SK-N-SH treated with all-trans-retinoic acid at 6 μM for 48 hours (cell line): ENCODE measurements at regions not wholly inside any gene's neighbourhood (a gene's known extent, or its start where the extent isn't known, plus 50 kb on each side); places are given as distances from the start of the nearest gene placed in this dataset.

Experiments used
- ATAC-seq: fragments of 200-7000 bp; cut with Tn5 transposase; 3 replicates; pipeline ENCODE4 v1.9.1; 2020; ENCODE audit warnings: mild to moderate bottlenecking, moderate library complexity
- ARNTL ChIP-seq: fragments of 450-650 bp; formaldehyde crosslinking; IDR thresholded peaks from 2 replicates; pipeline ENCODE4 v1.5.0; 2020; ENCODE audit warnings: low read depth, mild to moderate bottlenecking, moderate library complexity, borderline replicate concordance
- CSDC2 ChIP-seq: fragments of 250-450 bp; sonication (Bioruptor Pico); IDR thresholded peaks from 2 replicates; pipeline ENCODE4 v1.5.0; 2020; ENCODE audit warnings: mild to moderate bottlenecking, moderate library complexity
- ESRRG ChIP-seq: fragments of 250-450 bp; sonication (Bioruptor Pico); IDR thresholded peaks from 2 replicates; pipeline ENCODE4 v1.6.1; 2021; ENCODE audit warnings: mild to moderate bottlenecking
- GLIS3 ChIP-seq: fragments of 250-450 bp; sonication (Bioruptor Pico); IDR thresholded peaks from 2 replicates; pipeline ENCODE4 v1.5.0; 2020; ENCODE audit warnings: mild to moderate bottlenecking, moderate library complexity
- ISL1 ChIP-seq: fragments of 250-450 bp; sonication (Bioruptor Pico); IDR thresholded peaks from 2 replicates; pipeline ENCODE4 v2.1.2; 2022; ENCODE audit warnings: mild to moderate bottlenecking, moderate library complexity
- OSR1 ChIP-seq: fragments of 250-450 bp; sonication (Bioruptor Pico); IDR thresholded peaks from 2 replicates; pipeline ENCODE4 v1.8.0; 2022; ENCODE audit warnings: moderate library complexity, mild to moderate bottlenecking, inconsistent platforms
- PPARA ChIP-seq: fragments of 250-450 bp; sonication (Bioruptor Pico); IDR thresholded peaks from 2 replicates; pipeline ENCODE4 v1.5.0; 2020; ENCODE audit warnings: mild to moderate bottlenecking, borderline replicate concordance
- RARB ChIP-seq: fragments of 250-450 bp; sonication (Bioruptor Pico); IDR thresholded peaks from 2 replicates; pipeline ENCODE4 v1.8.0; 2021; ENCODE audit warnings: mild to moderate bottlenecking, moderate library complexity
- SNAI2 ChIP-seq: fragments of 250-450 bp; sonication (Bioruptor Pico); IDR thresholded peaks from 2 replicates; pipeline ENCODE4 v1.5.0; 2020; ENCODE audit warnings: mild to moderate bottlenecking, moderate library complexity
- TCF4 ChIP-seq: fragments of 250-450 bp; sonication (Bioruptor Pico); IDR thresholded peaks from 2 replicates; pipeline ENCODE4 v1.8.0; 2021; ENCODE audit warnings: mild to moderate bottlenecking, moderate library complexity, borderline replicate concordance
- TOX ChIP-seq: fragments of 250-450 bp; sonication (Bioruptor Pico); IDR thresholded peaks from 2 replicates; pipeline ENCODE4 v1.8.0; 2021; ENCODE audit warnings: mild to moderate bottlenecking, moderate library complexity, borderline replicate concordance
- ZFP3 ChIP-seq: fragments of 250-450 bp; sonication (Bioruptor Pico); IDR thresholded peaks from 2 replicates; pipeline ENCODE4 v1.5.0; 2020; ENCODE audit warnings: mild to moderate bottlenecking, moderate library complexity
- ZFP30 ChIP-seq: fragments of 450-650 bp; formaldehyde crosslinking; IDR thresholded peaks from 2 replicates; pipeline ENCODE4 v1.5.0; 2022; ENCODE audit warnings: mild to moderate bottlenecking, moderate library complexity
- ZNF565 ChIP-seq: fragments of 450-650 bp; formaldehyde crosslinking; conservative IDR thresholded peaks from 2 replicates; pipeline ENCODE4 v1.5.0; 2020; ENCODE audit warnings: low read depth, mild to moderate bottlenecking, moderate library complexity
- ZNF70 ChIP-seq: fragments of 450-650 bp; formaldehyde crosslinking; IDR thresholded peaks from 2 replicates; pipeline ENCODE4 v1.5.0; 2020; ENCODE audit warnings: mild to moderate bottlenecking, moderate library complexity
- ZNF8 ChIP-seq: fragments of 450-650 bp; formaldehyde crosslinking; IDR thresholded peaks from 2 replicates; pipeline ENCODE4 v1.5.0; 2020; ENCODE audit warnings: mild to moderate bottlenecking, moderate library complexity
- TF ChIP-seq, protein P1 (sequence below): fragments of 250-450 bp; sonication (Bioruptor Pico); IDR thresholded peaks from 2 replicates; pipeline ENCODE4 v1.5.1; 2021; ENCODE audit warnings: mild to moderate bottlenecking, moderate library complexity
- TF ChIP-seq, protein P2 (sequence below): fragments of 250-450 bp; sonication (Bioruptor Pico); IDR thresholded peaks from 2 replicates; pipeline ENCODE4 v1.5.1; 2020; ENCODE audit warnings: low read depth, mild to moderate bottlenecking, moderate library complexity
- TF ChIP-seq, protein P3 (sequence below): fragments of 250-450 bp; sonication (Bioruptor Pico); IDR thresholded peaks from 2 replicates; pipeline ENCODE4 v1.5.0; 2020; ENCODE audit warnings: mild to moderate bottlenecking, moderate library complexity
- TF ChIP-seq, protein P4 (sequence below): fragments of 250-450 bp; sonication (Bioruptor Pico); IDR thresholded peaks from 2 replicates; pipeline ENCODE4 v1.8.0; 2021; ENCODE audit warnings: low read depth, mild to moderate bottlenecking, moderate library complexity, borderline replicate concordance
- TF ChIP-seq, protein P5 (sequence below): fragments of 250-450 bp; sonication (Bioruptor Pico); IDR thresholded peaks from 2 replicates; pipeline ENCODE4 v1.8.0; 2020; ENCODE audit warnings: mild to moderate bottlenecking, moderate library complexity, borderline replicate concordance

GRCh38 chr22:34036931-34037330, 116.7 kb upstream of the LARGE1 start:
- no peak for ATAC-seq
- no peak for TF ChIP-seq RARB (CRISPR knock-in tag)
- no peak for TF ChIP-seq ZNF70 (CRISPR knock-in tag)
- no peak for TF ChIP-seq ZFP30 (CRISPR knock-in tag)
- TF ChIP-seq TOX (CRISPR knock-in tag) = no peak
- TF ChIP-seq OSR1 = no peak
- no peak for TF ChIP-seq ARNTL
- TF ChIP-seq, protein P1, sequence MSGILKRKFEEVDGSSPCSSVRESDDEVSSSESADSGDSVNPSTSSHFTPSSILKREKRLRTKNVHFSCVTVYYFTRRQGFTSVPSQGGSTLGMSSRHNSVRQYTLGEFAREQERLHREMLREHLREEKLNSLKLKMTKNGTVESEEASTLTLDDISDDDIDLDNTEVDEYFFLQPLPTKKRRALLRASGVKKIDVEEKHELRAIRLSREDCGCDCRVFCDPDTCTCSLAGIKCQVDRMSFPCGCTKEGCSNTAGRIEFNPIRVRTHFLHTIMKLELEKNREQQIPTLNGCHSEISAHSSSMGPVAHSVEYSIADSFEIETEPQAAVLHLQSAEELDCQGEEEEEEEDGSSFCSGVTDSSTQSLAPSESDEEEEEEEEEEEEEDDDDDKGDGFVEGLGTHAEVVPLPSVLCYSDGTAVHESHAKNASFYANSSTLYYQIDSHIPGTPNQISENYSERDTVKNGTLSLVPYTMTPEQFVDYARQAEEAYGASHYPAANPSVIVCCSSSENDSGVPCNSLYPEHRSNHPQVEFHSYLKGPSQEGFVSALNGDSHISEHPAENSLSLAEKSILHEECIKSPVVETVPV (CRISPR knock-in tag) = no peak
- TF ChIP-seq PPARA (CRISPR knock-in tag) = no peak
- TF ChIP-seq, protein P2, sequence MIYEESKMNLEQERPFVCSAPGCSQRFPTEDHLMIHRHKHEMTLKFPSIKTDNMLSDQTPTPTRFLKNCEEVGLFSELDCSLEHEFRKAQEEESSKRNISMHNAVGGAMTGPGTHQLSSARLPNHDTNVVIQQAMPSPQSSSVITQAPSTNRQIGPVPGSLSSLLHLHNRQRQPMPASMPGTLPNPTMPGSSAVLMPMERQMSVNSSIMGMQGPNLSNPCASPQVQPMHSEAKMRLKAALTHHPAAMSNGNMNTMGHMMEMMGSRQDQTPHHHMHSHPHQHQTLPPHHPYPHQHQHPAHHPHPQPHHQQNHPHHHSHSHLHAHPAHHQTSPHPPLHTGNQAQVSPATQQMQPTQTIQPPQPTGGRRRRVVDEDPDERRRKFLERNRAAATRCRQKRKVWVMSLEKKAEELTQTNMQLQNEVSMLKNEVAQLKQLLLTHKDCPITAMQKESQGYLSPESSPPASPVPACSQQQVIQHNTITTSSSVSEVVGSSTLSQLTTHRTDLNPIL (CRISPR knock-in tag) = no peak
- no peak for TF ChIP-seq ZNF8 (CRISPR knock-in tag)
- no peak for TF ChIP-seq ZFP3
- TF ChIP-seq ESRRG (CRISPR knock-in tag) = no peak
- TF ChIP-seq, protein P3, sequence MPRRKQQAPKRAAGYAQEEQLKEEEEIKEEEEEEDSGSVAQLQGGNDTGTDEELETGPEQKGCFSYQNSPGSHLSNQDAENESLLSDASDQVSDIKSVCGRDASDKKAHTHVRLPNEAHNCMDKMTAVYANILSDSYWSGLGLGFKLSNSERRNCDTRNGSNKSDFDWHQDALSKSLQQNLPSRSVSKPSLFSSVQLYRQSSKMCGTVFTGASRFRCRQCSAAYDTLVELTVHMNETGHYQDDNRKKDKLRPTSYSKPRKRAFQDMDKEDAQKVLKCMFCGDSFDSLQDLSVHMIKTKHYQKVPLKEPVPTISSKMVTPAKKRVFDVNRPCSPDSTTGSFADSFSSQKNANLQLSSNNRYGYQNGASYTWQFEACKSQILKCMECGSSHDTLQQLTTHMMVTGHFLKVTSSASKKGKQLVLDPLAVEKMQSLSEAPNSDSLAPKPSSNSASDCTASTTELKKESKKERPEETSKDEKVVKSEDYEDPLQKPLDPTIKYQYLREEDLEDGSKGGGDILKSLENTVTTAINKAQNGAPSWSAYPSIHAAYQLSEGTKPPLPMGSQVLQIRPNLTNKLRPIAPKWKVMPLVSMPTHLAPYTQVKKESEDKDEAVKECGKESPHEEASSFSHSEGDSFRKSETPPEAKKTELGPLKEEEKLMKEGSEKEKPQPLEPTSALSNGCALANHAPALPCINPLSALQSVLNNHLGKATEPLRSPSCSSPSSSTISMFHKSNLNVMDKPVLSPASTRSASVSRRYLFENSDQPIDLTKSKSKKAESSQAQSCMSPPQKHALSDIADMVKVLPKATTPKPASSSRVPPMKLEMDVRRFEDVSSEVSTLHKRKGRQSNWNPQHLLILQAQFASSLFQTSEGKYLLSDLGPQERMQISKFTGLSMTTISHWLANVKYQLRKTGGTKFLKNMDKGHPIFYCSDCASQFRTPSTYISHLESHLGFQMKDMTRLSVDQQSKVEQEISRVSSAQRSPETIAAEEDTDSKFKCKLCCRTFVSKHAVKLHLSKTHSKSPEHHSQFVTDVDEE (CRISPR knock-in tag) = no peak
- no peak for TF ChIP-seq ZNF565
- no peak for TF ChIP-seq ISL1 (CRISPR knock-in tag)
- no peak for TF ChIP-seq TCF4 (CRISPR knock-in tag)
- no peak for TF ChIP-seq CSDC2 (CRISPR knock-in tag)
- TF ChIP-seq, protein P4, sequence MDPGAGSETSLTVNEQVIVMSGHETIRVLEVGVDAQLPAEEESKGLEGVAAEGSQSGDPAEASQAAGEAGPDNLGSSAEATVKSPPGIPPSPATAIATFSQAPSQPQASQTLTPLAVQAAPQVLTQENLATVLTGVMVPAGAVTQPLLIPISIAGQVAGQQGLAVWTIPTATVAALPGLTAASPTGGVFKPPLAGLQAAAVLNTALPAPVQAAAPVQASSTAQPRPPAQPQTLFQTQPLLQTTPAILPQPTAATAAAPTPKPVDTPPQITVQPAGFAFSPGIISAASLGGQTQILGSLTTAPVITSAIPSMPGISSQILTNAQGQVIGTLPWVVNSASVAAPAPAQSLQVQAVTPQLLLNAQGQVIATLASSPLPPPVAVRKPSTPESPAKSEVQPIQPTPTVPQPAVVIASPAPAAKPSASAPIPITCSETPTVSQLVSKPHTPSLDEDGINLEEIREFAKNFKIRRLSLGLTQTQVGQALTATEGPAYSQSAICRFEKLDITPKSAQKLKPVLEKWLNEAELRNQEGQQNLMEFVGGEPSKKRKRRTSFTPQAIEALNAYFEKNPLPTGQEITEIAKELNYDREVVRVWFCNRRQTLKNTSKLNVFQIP (CRISPR knock-in tag) = no peak
- TF ChIP-seq, protein P5, sequence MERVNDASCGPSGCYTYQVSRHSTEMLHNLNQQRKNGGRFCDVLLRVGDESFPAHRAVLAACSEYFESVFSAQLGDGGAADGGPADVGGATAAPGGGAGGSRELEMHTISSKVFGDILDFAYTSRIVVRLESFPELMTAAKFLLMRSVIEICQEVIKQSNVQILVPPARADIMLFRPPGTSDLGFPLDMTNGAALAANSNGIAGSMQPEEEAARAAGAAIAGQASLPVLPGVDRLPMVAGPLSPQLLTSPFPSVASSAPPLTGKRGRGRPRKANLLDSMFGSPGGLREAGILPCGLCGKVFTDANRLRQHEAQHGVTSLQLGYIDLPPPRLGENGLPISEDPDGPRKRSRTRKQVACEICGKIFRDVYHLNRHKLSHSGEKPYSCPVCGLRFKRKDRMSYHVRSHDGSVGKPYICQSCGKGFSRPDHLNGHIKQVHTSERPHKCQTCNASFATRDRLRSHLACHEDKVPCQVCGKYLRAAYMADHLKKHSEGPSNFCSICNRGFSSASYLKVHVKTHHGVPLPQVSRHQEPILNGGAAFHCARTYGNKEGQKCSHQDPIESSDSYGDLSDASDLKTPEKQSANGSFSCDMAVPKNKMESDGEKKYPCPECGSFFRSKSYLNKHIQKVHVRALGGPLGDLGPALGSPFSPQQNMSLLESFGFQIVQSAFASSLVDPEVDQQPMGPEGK = no peak
- TF ChIP-seq GLIS3 (CRISPR knock-in tag) = no peak
- TF ChIP-seq, all 23 proteins: peak for 0

GRCh38 chr22:34038801-34039555, 118.7 kb upstream of the LARGE1 start:
- no peak for ATAC-seq
- TF ChIP-seq, protein P5 = no peak
- TF ChIP-seq SNAI2 (CRISPR knock-in tag) (no peak), CSDC2 (CRISPR knock-in tag) (no peak), TCF4 (CRISPR knock-in tag) (no peak), TOX (CRISPR knock-in tag) (no peak), GLIS3 (CRISPR knock-in tag) (no peak), ZNF565 (no peak), PPARA (CRISPR knock-in tag) (no peak)
- TF ChIP-seq, protein P4 (CRISPR knock-in tag) = no peak
- TF ChIP-seq, protein P1 (CRISPR knock-in tag) = no peak
